ENCODE measurements at regions not wholly inside any gene's neighbourhood (a gene's known extent, or its start where the extent isn't known, plus 50 kb on each side); places are given as distances from the start of the nearest gene placed in this dataset.
"Not testable (repeated sequence)": the region's sequence is repeated elsewhere in the genome, so short reads cannot be mapped to it uniquely, and the experiment has no call there.

DNA sequence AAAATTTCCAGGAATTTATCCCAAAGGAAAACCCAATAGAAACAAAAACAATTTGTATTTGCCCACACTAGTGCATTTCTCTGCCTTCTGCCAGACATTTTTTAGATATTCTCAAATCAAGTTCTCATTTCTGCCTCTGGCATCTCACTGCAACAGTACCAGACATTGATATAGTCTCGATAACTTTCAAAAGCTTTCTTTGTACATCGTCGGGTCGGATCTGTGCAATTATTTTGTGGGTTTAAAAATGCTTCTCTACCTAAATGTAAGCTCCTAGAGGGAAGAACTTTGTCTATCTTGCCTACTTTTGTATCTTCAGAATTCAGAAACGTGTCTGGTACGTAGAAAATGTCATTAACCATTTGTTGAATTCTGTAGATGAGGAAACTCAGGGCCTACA, 125.5 kb upstream of the LIFR start:
- TF ChIP-seq, protein P1, sequence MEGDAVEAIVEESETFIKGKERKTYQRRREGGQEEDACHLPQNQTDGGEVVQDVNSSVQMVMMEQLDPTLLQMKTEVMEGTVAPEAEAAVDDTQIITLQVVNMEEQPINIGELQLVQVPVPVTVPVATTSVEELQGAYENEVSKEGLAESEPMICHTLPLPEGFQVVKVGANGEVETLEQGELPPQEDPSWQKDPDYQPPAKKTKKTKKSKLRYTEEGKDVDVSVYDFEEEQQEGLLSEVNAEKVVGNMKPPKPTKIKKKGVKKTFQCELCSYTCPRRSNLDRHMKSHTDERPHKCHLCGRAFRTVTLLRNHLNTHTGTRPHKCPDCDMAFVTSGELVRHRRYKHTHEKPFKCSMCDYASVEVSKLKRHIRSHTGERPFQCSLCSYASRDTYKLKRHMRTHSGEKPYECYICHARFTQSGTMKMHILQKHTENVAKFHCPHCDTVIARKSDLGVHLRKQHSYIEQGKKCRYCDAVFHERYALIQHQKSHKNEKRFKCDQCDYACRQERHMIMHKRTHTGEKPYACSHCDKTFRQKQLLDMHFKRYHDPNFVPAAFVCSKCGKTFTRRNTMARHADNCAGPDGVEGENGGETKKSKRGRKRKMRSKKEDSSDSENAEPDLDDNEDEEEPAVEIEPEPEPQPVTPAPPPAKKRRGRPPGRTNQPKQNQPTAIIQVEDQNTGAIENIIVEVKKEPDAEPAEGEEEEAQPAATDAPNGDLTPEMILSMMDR (IDR thresholded peaks at IDR 0.05; ENCODE audit: control insufficient read depth, insufficient read depth, low read depth, low read length, missing control alignments), result no peak
- H3K4me3 ChIP-seq (ENCODE audit: control insufficient read depth, low read depth, low read length), result no peak overlapping the region
- DNase-seq (ENCODE audit: low read depth), result no peak

DNA sequence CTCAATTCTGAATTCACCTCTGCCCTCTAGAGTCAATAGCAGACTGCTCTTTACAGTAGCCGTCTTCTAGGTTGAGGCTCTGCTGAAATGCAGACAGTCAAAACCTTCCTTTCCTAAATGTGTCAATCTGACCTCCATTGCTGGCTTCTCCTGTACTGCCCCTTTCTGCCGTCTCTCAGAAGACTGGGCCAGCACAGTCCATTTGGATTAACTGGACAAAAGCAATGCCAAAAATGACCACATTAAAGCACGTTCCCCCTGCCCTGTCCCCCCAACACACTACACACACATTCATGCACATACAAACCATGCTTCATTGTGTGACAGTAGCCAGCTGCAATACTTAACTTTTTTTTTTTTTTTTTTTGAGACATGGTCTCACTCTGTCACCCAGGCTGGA, 130.2 kb upstream of the LIFR start:
- no peak overlapping the region for H3K4me3 ChIP-seq (ENCODE audit: control insufficient read depth, low read depth, low read length)
- no peak for DNase-seq (ENCODE audit: low read depth)
- TF ChIP-seq, protein P1 (IDR thresholded peaks at IDR 0.05; ENCODE audit: control insufficient read depth, insufficient read depth, low read depth, low read length, missing control alignments), result no peak

DNA sequence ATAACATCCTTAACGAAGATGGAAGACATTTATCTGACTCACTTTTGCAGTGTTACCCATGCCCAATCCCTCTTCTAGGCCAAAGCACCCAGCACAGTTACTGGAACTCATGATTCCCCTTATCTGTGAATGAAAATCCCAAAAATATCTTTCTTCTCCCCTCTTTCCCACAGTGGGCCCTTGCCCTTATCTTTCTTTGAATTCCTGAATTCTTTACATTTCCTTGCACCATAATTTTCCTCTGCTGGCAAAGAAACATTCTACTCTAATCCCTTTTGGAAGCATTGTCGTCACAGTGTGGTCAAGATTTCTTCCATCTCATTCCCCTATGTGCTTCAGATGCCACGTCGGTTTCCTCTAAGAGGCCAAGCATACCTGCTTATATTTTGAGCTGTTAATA, 135.9 kb upstream of the LIFR start:
- H3K4me3 ChIP-seq (ENCODE audit: control insufficient read depth, low read depth, low read length), result no peak overlapping the region
- TF ChIP-seq, protein P1 (IDR thresholded peaks at IDR 0.05; ENCODE audit: control insufficient read depth, insufficient read depth, low read depth, low read length, missing control alignments), result no peak
- no peak for DNase-seq (ENCODE audit: low read depth)

DNA sequence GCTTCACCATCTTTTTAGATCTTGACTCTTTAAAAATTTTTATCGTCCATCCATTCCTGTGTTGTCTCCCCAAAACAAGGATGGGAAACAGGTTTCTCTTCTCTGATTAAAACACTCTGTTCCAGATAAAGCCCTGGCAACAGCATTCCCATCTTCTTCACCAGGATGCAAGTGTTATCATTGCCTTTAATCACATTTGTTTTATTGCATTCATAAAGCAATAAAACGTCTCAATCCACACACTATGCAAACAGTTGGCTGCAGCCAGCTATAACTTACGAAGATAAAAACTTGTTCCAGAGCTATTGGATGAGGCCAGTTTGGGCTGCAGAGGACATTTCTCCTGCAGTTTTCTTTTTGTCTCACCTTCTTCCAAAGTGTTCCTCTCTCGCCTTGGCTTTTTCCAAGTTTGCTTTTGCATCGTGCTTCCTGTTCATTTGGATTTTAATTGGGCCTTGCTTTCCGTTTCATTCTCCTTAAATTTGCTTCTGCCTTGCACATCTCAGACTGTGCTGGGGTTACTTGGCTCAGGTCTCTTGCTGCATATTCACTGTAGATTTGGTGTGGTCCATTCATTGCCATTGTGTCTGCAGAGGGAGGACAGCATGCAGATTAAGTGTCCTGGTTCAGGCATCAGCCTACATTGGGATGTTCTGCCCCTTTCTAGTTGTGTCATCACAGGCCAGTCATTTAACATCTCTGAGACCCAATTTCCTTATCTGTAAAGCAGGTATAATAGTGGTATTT, 136.5 kb upstream of the LIFR start:
- no peak for DNase-seq (ENCODE audit: low read depth)
- TF ChIP-seq, protein P1 (IDR thresholded peaks at IDR 0.05; ENCODE audit: control insufficient read depth, insufficient read depth, low read depth, low read length, missing control alignments), result no peak
- H3K4me3 ChIP-seq (ENCODE audit: control insufficient read depth, low read depth, low read length), result no peak overlapping the region

DNA sequence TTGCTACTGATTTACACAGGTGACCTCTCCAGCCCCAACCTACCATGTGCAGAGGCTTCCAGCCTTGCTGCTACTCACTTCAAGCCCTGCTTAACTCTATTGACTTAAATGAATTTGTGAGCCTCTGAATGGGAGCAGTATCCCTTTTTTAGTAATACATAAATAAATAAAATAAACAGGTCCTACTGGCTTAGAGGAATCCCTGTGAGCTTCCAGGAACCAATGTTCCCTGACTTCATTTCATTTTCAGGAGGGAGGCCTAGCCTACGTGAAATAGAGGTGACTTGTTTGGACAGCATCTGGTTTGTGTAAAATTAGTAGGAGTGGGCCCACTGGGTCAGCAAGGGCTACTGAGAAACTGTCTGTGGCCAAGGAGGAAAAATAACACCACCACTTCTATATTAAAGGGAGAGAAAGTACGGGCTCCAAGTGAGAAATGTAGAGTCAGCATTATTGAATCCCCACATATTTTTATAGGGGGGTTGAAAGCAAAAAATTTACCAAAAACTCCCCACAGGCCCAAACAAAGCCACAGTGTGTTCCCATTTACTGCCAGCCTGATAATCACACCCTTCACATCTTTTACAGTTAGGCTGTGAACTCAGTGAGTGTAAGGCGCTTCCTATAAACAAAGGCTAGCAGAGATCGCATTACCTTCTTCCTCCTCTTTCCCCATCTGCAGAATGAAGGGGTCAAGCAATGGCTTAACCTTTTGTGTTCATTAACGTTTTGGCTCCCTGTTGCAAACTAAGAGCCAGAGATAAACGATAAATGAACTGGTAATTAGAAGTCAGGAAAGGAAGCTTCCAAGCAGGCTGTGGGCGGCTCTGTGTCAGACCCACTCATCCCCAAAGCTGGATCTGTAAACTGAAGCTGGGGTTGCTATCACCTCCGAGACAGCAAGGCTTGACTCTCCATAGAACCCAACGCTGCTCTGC, 138.8 kb upstream of the LIFR start:
- TF ChIP-seq, protein P1 (IDR thresholded peaks at IDR 0.05; ENCODE audit: control insufficient read depth, insufficient read depth, low read depth, low read length, missing control alignments), result no peak
- no peak overlapping the region for H3K4me3 ChIP-seq (ENCODE audit: control insufficient read depth, low read depth, low read length)
- no peak for DNase-seq (ENCODE audit: low read depth)

DNA sequence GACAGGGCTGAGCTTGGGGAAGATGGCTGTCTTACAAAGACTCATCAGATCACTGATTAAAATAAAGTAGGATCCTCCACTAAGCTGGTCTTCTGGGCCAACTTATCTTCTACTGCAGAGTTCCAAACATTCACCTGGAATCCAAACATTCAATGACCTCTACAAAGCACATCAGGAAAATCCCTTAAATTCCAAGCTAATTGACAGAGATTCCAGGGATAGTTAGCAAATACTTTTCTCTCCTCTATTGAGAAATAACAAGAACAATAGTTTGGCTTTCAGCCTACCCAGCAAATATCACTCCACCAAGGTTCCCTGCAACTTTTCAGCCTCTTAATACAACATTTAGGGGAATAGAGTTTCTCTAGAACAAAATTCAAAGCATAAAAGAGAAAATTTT, 140.6 kb upstream of the LIFR start:
- no peak for DNase-seq (ENCODE audit: low read depth)
- no peak overlapping the region for H3K4me3 ChIP-seq (ENCODE audit: control insufficient read depth, low read depth, low read length)
- TF ChIP-seq, protein P1 (IDR thresholded peaks at IDR 0.05; ENCODE audit: control insufficient read depth, insufficient read depth, low read depth, low read length, missing control alignments), result no peak

DNA sequence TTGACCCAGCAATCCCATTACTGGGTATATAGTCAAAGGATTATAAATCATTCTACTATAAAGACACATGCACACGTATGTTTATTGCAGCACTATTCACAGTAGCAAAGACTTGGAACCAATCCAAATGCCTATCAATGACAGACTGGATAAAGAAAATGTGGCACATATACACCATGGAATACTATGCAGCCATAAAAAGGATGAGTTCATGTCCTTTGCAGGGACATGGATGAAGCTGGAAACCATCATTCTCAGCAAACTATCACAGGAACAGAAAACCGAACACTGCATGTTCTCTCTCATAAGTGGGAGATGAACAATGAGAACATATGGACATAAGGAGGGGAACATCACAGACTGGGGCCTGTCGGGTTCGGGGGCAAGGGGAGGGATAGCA, 140.3 kb upstream of the OSMR start:
- DNase-seq (ENCODE audit: low read depth); H3K4me3 ChIP-seq (ENCODE audit: control insufficient read depth, low read depth, low read length): not testable (repeated sequence)
